ENCODE measurements at regions not wholly inside any gene's neighbourhood (a gene's known extent, or its start where the extent isn't known, plus 50 kb on each side); places are given as distances from the start of the nearest gene placed in this dataset.

DNA sequence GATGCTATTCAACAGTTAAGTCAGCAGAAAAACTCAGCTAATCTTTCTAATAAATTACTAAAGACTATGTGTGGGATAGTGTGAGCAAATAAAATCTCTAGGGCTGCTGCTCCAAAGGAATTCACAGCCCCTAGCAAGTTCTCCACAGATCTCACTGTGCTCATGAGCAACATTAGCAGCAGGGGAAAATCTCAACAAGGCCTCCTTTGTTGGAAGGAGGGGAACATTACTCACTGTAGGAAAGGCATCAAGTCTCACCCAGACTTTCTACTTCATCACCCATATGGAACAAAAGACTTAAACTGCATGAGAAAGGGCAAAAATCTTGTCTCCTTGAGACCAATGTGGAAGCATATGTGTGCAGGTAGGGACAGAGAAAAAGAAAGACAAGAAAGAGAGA lies 726.4 kb upstream of the SLC35B3 start:
- Histone ChIP-seq H3K4me2 (ENCODE audit: insufficient read depth, insufficient read length, low read length) (no peak overlapping the region), H3K79me2 (ENCODE audit: insufficient read depth, low read length) (no peaks in the 10 kb centered on the region), H2AFZ (ENCODE audit: low read length) (no peak overlapping the region), H2BK120ac (ENCODE audit: low read depth, low read length, poor library complexity, severe bottlenecking) (no peak overlapping the region), H3K23me2 (ENCODE audit: insufficient read length, low read depth, low read length, poor library complexity, severe bottlenecking) (no peaks in the 10 kb centered on the region), H2BK5ac (ENCODE audit: insufficient read length, low read length) (no peak overlapping the region), H2AK5ac (ENCODE audit: insufficient read length, low read length) (no peak overlapping the region), H3K9me3 (ENCODE audit: control insufficient read depth, low read depth, low read length) (no peaks in the 10 kb centered on the region), H4K91ac (ENCODE audit: insufficient read length, low read depth, low read length) (no peak overlapping the region), H3K4me1 (ENCODE audit: insufficient read depth, low read length) (no peaks in the 10 kb centered on the region), H3K27ac (ENCODE audit: insufficient read length, low read depth, low read length) (no peak overlapping the region), H2BK12ac (ENCODE audit: insufficient read length, low read depth, low read length) (no peak overlapping the region), H3K56ac (ENCODE audit: insufficient read length, low read depth, low read length) (no peak overlapping the region), H3K79me1 (ENCODE audit: insufficient read depth, low read depth, low read length, poor library complexity, severe bottlenecking) (no peaks in the 10 kb centered on the region), H4K20me1 (ENCODE audit: control insufficient read depth, insufficient read depth, insufficient read length) (no peaks in the 10 kb centered on the region), H2BK15ac (ENCODE audit: low read depth, low read length) (no peak overlapping the region), H3K27me3 (ENCODE audit: insufficient read depth, low read length) (no peaks in the 10 kb centered on the region), H3K9ac (ENCODE audit: extremely low read depth, insufficient read length, low read length) (no peak overlapping the region), H4K8ac (replicated peaks; ENCODE audit: insufficient read length, low read depth, low read length) (no peak overlapping the region), H3K23ac (ENCODE audit: insufficient read length, low read depth, low read length) (no peak overlapping the region), H3K18ac (ENCODE audit: insufficient read length, low read depth, low read length) (no peak overlapping the region), H3K14ac (ENCODE audit: insufficient read depth, low read length) (no peak overlapping the region), H2BK20ac (ENCODE audit: low read depth, low read length, poor library complexity, severe bottlenecking) (no peak overlapping the region), H3K4ac (ENCODE audit: low read depth, low read length) (no peak overlapping the region), H3T11ph (ENCODE audit: low read length) (no peak overlapping the region), H4K5ac (ENCODE audit: insufficient read length, low read depth, low read length) (no peak overlapping the region)
- Mint-ChIP-seq H3K27me3 (ENCODE audit: low read depth) (no peaks in the 10 kb centered on the region), H3K4me1 (0 out of 4 replicates have a peak, but pooled peaks cover 0 to 3% of the 10 kb centered on the region in 2 experiments), H3K9me3 (peaks cover 4 to 6% of the 10 kb centered on the region in 2 experiments; a peak in 4 of 5 replicates), H3K4me3 (no peak overlapping the region), H3K36me3 (ENCODE audit: insufficient read depth in 1 of 3, low read depth in 3 of 3) (peaks cover 0 to 7% (median 0%) of the 10 kb centered on the region in 3 experiments; a peak in 1 of 7 replicates), H3K27ac (no peak overlapping the region)
- DNase-seq: no peak
- TF ChIP-seq, protein P1, sequence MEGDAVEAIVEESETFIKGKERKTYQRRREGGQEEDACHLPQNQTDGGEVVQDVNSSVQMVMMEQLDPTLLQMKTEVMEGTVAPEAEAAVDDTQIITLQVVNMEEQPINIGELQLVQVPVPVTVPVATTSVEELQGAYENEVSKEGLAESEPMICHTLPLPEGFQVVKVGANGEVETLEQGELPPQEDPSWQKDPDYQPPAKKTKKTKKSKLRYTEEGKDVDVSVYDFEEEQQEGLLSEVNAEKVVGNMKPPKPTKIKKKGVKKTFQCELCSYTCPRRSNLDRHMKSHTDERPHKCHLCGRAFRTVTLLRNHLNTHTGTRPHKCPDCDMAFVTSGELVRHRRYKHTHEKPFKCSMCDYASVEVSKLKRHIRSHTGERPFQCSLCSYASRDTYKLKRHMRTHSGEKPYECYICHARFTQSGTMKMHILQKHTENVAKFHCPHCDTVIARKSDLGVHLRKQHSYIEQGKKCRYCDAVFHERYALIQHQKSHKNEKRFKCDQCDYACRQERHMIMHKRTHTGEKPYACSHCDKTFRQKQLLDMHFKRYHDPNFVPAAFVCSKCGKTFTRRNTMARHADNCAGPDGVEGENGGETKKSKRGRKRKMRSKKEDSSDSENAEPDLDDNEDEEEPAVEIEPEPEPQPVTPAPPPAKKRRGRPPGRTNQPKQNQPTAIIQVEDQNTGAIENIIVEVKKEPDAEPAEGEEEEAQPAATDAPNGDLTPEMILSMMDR (conservative IDR thresholded peaks at IDR 0.05): no peak

Data from H9 (cell line).